Stomach (tissue), 8 donors: ENCODE measurements at regions not wholly inside any gene's neighbourhood (a gene's known extent, or its start where the extent isn't known, plus 50 kb on each side); places are given as distances from the start of the nearest gene placed in this dataset.
A peak's percentile ranks its signal among the peaks of the same experiment; 100 is the strongest.

ENCODE experiments used
- DNase-seq, 2 donors: peaks; one replicate each; pipeline versions ENCODE4 v3.0.0 to v3.0.0-alpha.2; 2013 to 2019
- H3K27ac ChIP-seq, 5 donors: fragments of 200-600 bp in 4 of 5; sonication (generic) in 4 of 5; one replicate each; pipeline ENCODE4 v1.5.1; 2013 to 2019; ENCODE audit warnings: mild to moderate bottlenecking in 1 of 5, moderate library complexity in 1 of 5
- H3K27me3 ChIP-seq, 3 donors: fragments of 200-600 bp; sonication (generic); one replicate each; pipeline ENCODE4 v1.5.1; 2017 to 2019; ENCODE audit warnings: mixed run types in 1 of 3
- H3K36me3 ChIP-seq, 4 donors: fragments of 200-600 bp; sonication (generic); 1 replicate in 3 of 4; 2 replicates in 1 of 4; pipeline ENCODE4 v1.5.1; 2016 to 2019
- H3K4me1 ChIP-seq, 4 donors: fragments of 200-600 bp; sonication (generic); one replicate each; pipeline ENCODE4 v1.5.1; 2016 to 2019
- H3K4me3 ChIP-seq, 4 donors: fragments of 200-600 bp; sonication (generic) in 3 of 4; one replicate each; pipeline ENCODE4 v1.5.1; 2016 to 2019; ENCODE audit warnings: mild to moderate bottlenecking in 1 of 4
- H3K9me3 ChIP-seq, 4 donors: fragments of 200-600 bp; sonication (generic); one replicate each; pipeline ENCODE4 v1.5.1; 2016 to 2019
- EP300 ChIP-seq: sonication (generic); formaldehyde crosslinking; IDR thresholded peaks from one replicate; pipeline ENCODE4 v1.6.1; 2017; ENCODE audit warnings: antibody characterized with exemption
- POLR2A ChIP-seq, 4 donors: fragments of 450-650 bp; IDR thresholded peaks; one replicate each; pipeline ENCODE4 v1.6.1; 2016; ENCODE audit warnings: antibody characterized with exemption in 4 of 4, control low read depth in 2 of 4, mild to moderate bottlenecking in 1 of 4, moderate library complexity in 1 of 4
- POLR2AphosphoS5 ChIP-seq, 3 donors: sonication (generic); formaldehyde crosslinking; IDR thresholded peaks; one replicate each; pipeline ENCODE4 v1.6.1; 2016; ENCODE audit warnings: antibody characterized with exemption in 3 of 3
- WGBS, 5 donors: extraction: QIAGEN DNeasy Blood & Tissue Kit in 3 of 5; methylation state at CpG; one replicate each; pipeline versions ENCODE4 v1.1.5 to v1.1.7; 2013 to 2018; 5-methylcytosine and 5-hydroxymethylcytosine counted together
- intact Hi-C: fragments of 100-400 bp; cut with DNase I; formaldehyde crosslinking; loops from one replicate; pipeline ENCODE4 v1.15.1; 2023; ENCODE audit warnings: low total_unique reads
- TF ChIP-seq, protein P1 (sequence below), 7 experiments: fragments of 450-650 bp in 4 of 7; fragments of 200-600 bp in 3 of 7; sonication (generic) in 3 of 7; IDR thresholded peaks; one replicate each; pipeline ENCODE4 v1.5.1; 2016 to 2019; ENCODE audit warnings: antibody characterized with exemption in 7 of 7, control low read depth in 2 of 7, mild to moderate bottlenecking in 1 of 7
- donor health status: healthy with polysubstance abuse.
- donor health status: Bipolar disorder and iron deficiency.
- donor health status: healthy.

DNA sequence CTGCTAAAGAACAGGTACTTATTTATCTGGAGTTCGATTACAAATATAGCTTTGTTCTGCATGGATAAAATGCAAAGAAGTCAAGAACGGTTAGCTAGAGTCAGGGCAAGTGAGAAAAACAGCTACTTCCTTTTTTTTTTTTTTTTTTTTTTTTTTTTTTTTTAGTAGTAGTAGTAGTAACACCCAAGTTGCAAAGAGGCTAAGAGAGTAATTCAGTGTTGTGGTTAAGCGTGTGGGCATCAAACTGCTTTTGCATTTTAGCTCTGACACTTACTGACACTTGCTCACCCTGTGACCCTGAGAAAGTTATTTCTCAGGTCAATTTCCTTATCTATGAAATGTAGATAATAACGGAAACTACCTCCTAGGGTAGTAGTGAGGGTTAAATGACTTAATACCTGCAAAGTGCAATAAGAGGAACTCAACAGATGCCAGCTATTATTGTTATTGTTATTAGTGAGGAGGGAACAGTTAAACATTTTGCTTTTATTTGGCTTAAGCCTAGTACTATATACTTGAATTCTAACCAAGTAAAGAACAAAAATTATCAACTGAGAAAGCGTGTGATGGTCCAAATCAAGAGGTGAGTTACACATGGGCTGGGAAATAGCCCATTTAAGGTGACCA, 86.7 kb upstream of the BACH2 start:
- TF ChIP-seq, protein P1, sequence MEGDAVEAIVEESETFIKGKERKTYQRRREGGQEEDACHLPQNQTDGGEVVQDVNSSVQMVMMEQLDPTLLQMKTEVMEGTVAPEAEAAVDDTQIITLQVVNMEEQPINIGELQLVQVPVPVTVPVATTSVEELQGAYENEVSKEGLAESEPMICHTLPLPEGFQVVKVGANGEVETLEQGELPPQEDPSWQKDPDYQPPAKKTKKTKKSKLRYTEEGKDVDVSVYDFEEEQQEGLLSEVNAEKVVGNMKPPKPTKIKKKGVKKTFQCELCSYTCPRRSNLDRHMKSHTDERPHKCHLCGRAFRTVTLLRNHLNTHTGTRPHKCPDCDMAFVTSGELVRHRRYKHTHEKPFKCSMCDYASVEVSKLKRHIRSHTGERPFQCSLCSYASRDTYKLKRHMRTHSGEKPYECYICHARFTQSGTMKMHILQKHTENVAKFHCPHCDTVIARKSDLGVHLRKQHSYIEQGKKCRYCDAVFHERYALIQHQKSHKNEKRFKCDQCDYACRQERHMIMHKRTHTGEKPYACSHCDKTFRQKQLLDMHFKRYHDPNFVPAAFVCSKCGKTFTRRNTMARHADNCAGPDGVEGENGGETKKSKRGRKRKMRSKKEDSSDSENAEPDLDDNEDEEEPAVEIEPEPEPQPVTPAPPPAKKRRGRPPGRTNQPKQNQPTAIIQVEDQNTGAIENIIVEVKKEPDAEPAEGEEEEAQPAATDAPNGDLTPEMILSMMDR (IDR thresholded peaks at IDR 0.05) = no peak
- TF ChIP-seq EP300 (no peak), POLR2A (IDR thresholded peaks at IDR 0.05) (no peak), POLR2AphosphoS5 (IDR thresholded peaks at IDR 0.05) (no peak)
- 37 to 53% (median 43%) methylated on average over 5 of the region's 5 CpGs for WGBS, 5 donors
- H3K4me1 ChIP-seq = no peaks in the 10 kb centered on the region
- intact Hi-C loops = loop anchor here (10.0 kb wide), 1 partner anchor 79 kb away; no protein-coding TSS in a partner anchor
- DNase-seq = no peak
- no peak overlapping the region for H3K4me3 ChIP-seq
- H3K27ac ChIP-seq = no peak overlapping the region
- H3K27me3 ChIP-seq = peaks cover 0 to 27% (median 0%) of the 10 kb centered on the region in 3 donors
- no peaks in the 10 kb centered on the region for H3K9me3 ChIP-seq
- H3K36me3 ChIP-seq = no peaks in the 10 kb centered on the region

DNA sequence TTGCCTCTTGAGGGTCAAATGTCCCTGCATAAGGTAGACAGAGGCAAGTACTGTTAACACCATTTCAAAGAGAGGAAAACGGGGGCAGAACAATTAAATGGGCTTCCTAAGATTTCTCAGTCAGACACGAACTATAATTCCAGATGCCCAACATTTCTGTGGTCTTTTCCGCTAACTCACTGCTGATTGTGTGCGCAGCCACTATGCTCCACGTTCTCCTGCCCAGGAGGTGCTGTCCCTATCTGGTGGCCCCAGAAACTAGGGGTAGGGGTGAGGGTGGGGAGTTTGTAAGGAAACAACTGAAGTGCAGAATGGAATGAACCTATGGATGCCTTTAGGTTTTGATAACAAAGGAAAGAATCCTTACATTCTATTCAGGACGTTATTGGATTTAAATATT, 86.1 kb upstream of the BACH2 start:
- Histone ChIP-seq H3K27ac (no peak overlapping the region), H3K4me1 (no peaks in the 10 kb centered on the region), H3K4me3 (no peak overlapping the region), H3K27me3 (peaks cover 0 to 27% (median 0%) of the 10 kb centered on the region in 3 donors), H3K9me3 (no peaks in the 10 kb centered on the region), H3K36me3 (no peaks in the 10 kb centered on the region)
- TF ChIP-seq, protein P1 (IDR thresholded peaks at IDR 0.05) = no peak
- no peak for TF ChIP-seq EP300
- TF ChIP-seq POLR2A (IDR thresholded peaks at IDR 0.05) = no peak
- no peak for TF ChIP-seq POLR2AphosphoS5 (IDR thresholded peaks at IDR 0.05)
- DNase-seq = no peak
- 51 to 57% (median 53%) methylated on average over 6 of the region's 6 CpGs for WGBS, 5 donors
- intact Hi-C loops = loop anchor here (10.0 kb wide), 1 partner anchor 78 kb away; no protein-coding TSS in a partner anchor

DNA sequence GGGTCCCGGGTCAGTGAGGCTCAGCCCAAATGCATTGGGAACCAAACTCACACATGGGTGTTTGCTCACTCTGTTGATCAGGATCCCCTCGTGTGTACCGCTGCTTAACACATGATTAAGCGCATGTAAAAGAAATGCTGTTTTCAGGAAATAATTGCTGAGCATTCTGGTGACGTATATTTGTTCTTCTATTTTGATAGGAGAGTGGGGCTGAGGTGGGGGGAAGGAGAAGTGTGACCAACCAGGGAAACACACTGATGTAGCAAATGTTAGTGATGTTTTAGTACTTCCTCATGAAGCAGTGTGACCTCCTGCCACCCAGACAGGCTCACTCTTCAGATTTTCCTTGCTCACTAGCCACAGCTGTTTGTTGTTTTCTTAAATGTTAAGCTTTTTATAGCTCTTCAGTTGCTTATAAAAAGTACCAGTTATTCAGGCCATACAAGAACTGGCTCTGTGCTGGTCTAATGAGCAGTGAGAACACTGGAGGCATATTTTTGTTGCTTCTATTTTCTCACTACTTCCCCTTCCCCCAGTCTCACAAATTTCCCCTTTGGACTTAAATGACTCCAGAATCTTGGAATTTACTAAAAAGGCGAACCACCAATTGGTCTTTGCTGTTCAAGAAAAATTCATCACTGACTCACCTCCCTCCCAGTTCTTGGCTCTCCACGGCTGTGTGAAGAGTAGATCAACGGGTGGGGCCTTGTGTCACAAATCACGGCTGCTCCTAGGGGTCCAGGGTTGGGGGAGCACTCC, 79.2 kb upstream of the BACH2 start:
- no peaks in the 10 kb centered on the region for H3K9me3 ChIP-seq
- H3K4me1 ChIP-seq = no peaks in the 10 kb centered on the region
- no peaks in the 10 kb centered on the region for H3K36me3 ChIP-seq
- H3K27ac ChIP-seq = peak overlapping the region in 1 of 5 donors; percentile 15
- no peak overlapping the region for H3K4me3 ChIP-seq
- no peaks in the 10 kb centered on the region for H3K27me3 ChIP-seq
- WGBS, 5 donors = 61 to 71% (median 69%) methylated on average over 9 of the region's 9 CpGs
- peak in 1 of 2 donors; percentile 53 for DNase-seq
- intact Hi-C loops = no loop called here
- TF ChIP-seq POLR2AphosphoS5 (IDR thresholded peaks at IDR 0.05) (no peak), POLR2A (IDR thresholded peaks at IDR 0.05) (no peak), EP300 (no peak)
- TF ChIP-seq, protein P1 (IDR thresholded peaks at IDR 0.05) = no peak

DNA sequence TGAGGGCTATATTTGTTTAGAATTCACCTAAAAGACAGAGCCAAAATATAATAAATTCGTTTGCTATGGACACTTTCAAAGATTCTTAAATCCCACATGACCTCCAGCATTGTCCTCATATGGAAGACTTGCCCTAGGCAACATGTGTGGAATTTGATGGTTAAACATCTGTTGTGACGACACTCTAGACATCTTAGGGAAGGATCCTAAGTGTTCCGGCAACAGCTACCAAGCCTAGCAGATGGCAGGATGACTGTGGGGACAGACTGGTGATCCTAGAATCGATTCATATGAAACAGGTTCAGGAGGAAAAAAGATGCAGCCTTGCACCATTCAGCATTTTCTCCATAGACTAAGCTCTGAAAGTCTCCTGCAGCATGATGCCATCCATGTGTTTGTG, 77.6 kb upstream of the BACH2 start:
- no peaks in the 10 kb centered on the region for H3K9me3 ChIP-seq
- no peak overlapping the region for H3K27ac ChIP-seq
- H3K36me3 ChIP-seq = no peaks in the 10 kb centered on the region
- no peak for DNase-seq
- intact Hi-C loops = no loop called here
- no peak overlapping the region for H3K4me3 ChIP-seq
- no peaks in the 10 kb centered on the region for H3K27me3 ChIP-seq
- H3K4me1 ChIP-seq = peaks cover 0 to 6% (median 3%) of the 10 kb centered on the region in 4 donors
- WGBS, 5 donors = 58 to 78% (median 66%) methylated on average over 4 of the region's 4 CpGs
- TF ChIP-seq, protein P1 (IDR thresholded peaks at IDR 0.05) = no peak
- TF ChIP-seq POLR2A (IDR thresholded peaks at IDR 0.05) = no peak
- TF ChIP-seq POLR2AphosphoS5 (IDR thresholded peaks at IDR 0.05) = no peak
- no peak for TF ChIP-seq EP300
